Inflammatory macrophage treated with lipopolysaccharide for 1 hour (primary cell): ENCODE measurements at regions not wholly inside any gene's neighbourhood (a gene's known extent, or its start where the extent isn't known, plus 50 kb on each side); places are given as distances from the start of the nearest gene placed in this dataset.

ENCODE experiments used
- DNase-seq, 2 donors: peaks; one replicate each; pipeline ENCODE4 v3.0.0-alpha.2; 2020 to 2022

- no peak for DNase-seq
Measured at GRCh38 chr12:45634273-45634917, 95.1 kb upstream of the ARID2 start.

- DNase-seq, result no peak
Measured at GRCh38 chr12:45637242-45637641, 92.3 kb upstream of the ARID2 start.

GRCh38 chr12:45637706-45638105, 91.8 kb upstream of the ARID2 start:
- DNase-seq, result no peak

- no peak for DNase-seq
Measured at GRCh38 chr12:45638386-45638785, 91.1 kb upstream of the ARID2 start.

GRCh38 chr12:45644541-45644940, 85.0 kb upstream of the ARID2 start:
- peak; percentile 64 to 74 for DNase-seq

GRCh38 chr12:45646851-45647581, 82.5 kb upstream of the ARID2 start:
- DNase-seq, result no peak

GRCh38 chr12:45648070-45648469, 81.4 kb upstream of the ARID2 start:
- DNase-seq, result no peak

GRCh38 chr12:45651029-45651428, 78.5 kb upstream of the ARID2 start:
- no peak for DNase-seq

GRCh38 chr12:45654002-45654665, 75.4 kb upstream of the ARID2 start:
- no peak for DNase-seq

- no peak for DNase-seq
Measured at GRCh38 chr12:45655186-45655585, 74.3 kb upstream of the ARID2 start.

GRCh38 chr12:45655743-45656142, 73.8 kb upstream of the ARID2 start:
- DNase-seq, result no peak

- peak; percentile 13 to 32 for DNase-seq
Measured at GRCh38 chr12:45658020-45658419, 71.5 kb upstream of the ARID2 start.

- peak in 1 of 2 donors; percentile 21 for DNase-seq
Measured at GRCh38 chr12:45660330-45660729, 69.2 kb upstream of the ARID2 start.

GRCh38 chr12:45663455-45663854, 66.1 kb upstream of the ARID2 start:
- DNase-seq, result no peak

- no peak for DNase-seq
Measured at GRCh38 chr12:45665941-45666340, 63.6 kb upstream of the ARID2 start.

- peak; percentile 90 for DNase-seq
Measured at GRCh38 chr12:45666396-45666795, 63.1 kb upstream of the ARID2 start.

- DNase-seq, result peak in 1 of 2 donors; percentile 27
Measured at GRCh38 chr12:45666816-45667215, 62.7 kb upstream of the ARID2 start.

- no peak for DNase-seq
Measured at GRCh38 chr12:45667761-45668160, 61.7 kb upstream of the ARID2 start.

GRCh38 chr12:45668641-45669040, 60.9 kb upstream of the ARID2 start:
- DNase-seq, result no peak

- peak; percentile 63 to 75 for DNase-seq
Measured at GRCh38 chr12:45669093-45669492, 60.4 kb upstream of the ARID2 start.

GRCh38 chr12:45669792-45670191, 59.7 kb upstream of the ARID2 start:
- DNase-seq, result peak in 1 of 2 donors; percentile 3

- DNase-seq, result peak; percentile 85 to 87
Measured at GRCh38 chr12:45670346-45671065, 59.0 kb upstream of the ARID2 start.

GRCh38 chr12:45671254-45671653, 58.3 kb upstream of the ARID2 start:
- DNase-seq, result no peak
